HG03378 (cell line): ENCODE measurements at regions not wholly inside any gene's neighbourhood (a gene's known extent, or its start where the extent isn't known, plus 50 kb on each side); places are given as distances from the start of the nearest gene placed in this dataset.
A peak's percentile ranks its signal among the peaks of the same experiment; 100 is the strongest.
"Not testable (repeated sequence)": the region's sequence is repeated elsewhere in the genome, so short reads cannot be mapped to it uniquely, and the experiment has no call there.

Source experiments
- ATAC-seq: cut with Tn5 transposase; IDR thresholded peaks from one replicate; pipeline ENCODE4 v1.9.1; 2021; ENCODE audit warnings: mild to moderate bottlenecking, moderate library complexity; ENCODE audit not compliant: unreplicated experiment

- no peak for ATAC-seq
These were observed 348.9 kb upstream of the NCAM1 start for GRCh38 chr11:112612250-112612849.

GRCh38 chr11:112613051-112613972 lies 347.9 kb upstream of the NCAM1 start:
- no peak for ATAC-seq

GRCh38 chr11:112614605-112615004 lies 346.6 kb upstream of the NCAM1 start:
- ATAC-seq, result no peak

GRCh38 chr11:112615238-112615637 lies 346.0 kb upstream of the NCAM1 start:
- no peak for ATAC-seq

- ATAC-seq, result no peak
These were observed 345.3 kb upstream of the NCAM1 start for GRCh38 chr11:112615891-112616290.

GRCh38 chr11:112616327-112617097 lies 344.7 kb upstream of the NCAM1 start:
- no peak for ATAC-seq

- ATAC-seq, result no peak
These were observed 344.2 kb upstream of the NCAM1 start for GRCh38 chr11:112617098-112617425.

GRCh38 chr11:112617977-112618826 lies 343.0 kb upstream of the NCAM1 start:
- ATAC-seq, result no peak

GRCh38 chr11:112619106-112619505 lies 342.1 kb upstream of the NCAM1 start:
- no peak for ATAC-seq

GRCh38 chr11:112620621-112621394 lies 340.4 kb upstream of the NCAM1 start:
- no peak for ATAC-seq

- no peak for ATAC-seq
These were observed 338.2 kb upstream of the NCAM1 start for GRCh38 chr11:112623057-112623456.

- no peak for ATAC-seq
These were observed 336.8 kb upstream of the NCAM1 start for GRCh38 chr11:112624431-112624830.

GRCh38 chr11:112624971-112625370 lies 336.2 kb upstream of the NCAM1 start:
- not testable (repeated sequence) for ATAC-seq

- no peak for ATAC-seq
These were observed 335.4 kb upstream of the NCAM1 start for GRCh38 chr11:112625814-112626213.

GRCh38 chr11:112626731-112627130 lies 334.5 kb upstream of the NCAM1 start:
- no peak for ATAC-seq

GRCh38 chr11:112627588-112628045 lies 333.6 kb upstream of the NCAM1 start:
- peak; percentile 80 for ATAC-seq

GRCh38 chr11:112628676-112629075 lies 332.5 kb upstream of the NCAM1 start:
- no peak for ATAC-seq

GRCh38 chr11:112630496-112630895 lies 330.7 kb upstream of the NCAM1 start:
- ATAC-seq, result no peak

- ATAC-seq, result no peak
These were observed 329.9 kb upstream of the NCAM1 start for GRCh38 chr11:112631333-112631732.
